K562 (cell line): ENCODE measurements at regions not wholly inside any gene's neighbourhood (a gene's known extent, or its start where the extent isn't known, plus 50 kb on each side); places are given as distances from the start of the nearest gene placed in this dataset.

ENCODE experiments used
- ATAC-seq: fragments of 200-7000 bp; cut with Tn5 transposase; 3 replicates; pipeline ENCODE4 v1.9.1; 2020; ENCODE audit warnings: moderate library complexity
- BruUV-seq: library from RNA; stranded (reverse); fragments of 400-500 nt; replicated peaks from 2 replicates; lab custom pipeline; 2021; lab: Mats Ljungman, UMichigan
- CTCF ChIA-PET: fragments of 300-600 bp; formaldehyde crosslinking; extraction: SDS; loops from one replicate; lab custom pipeline; 2021; ENCODE audit warnings: low intra/inter-chr PET ratio; lab: Yijun Ruan, JAX
- POLR2A ChIA-PET: fragments of 300-600, 350-650 bp; sonication (Branson Sonifier 250); formaldehyde crosslinking; extraction: SDS; loops from one replicate; lab custom pipeline; 2021; ENCODE audit warnings: antibody characterized with exemption, inconsistent platforms; lab: Yijun Ruan, JAX
- DNase-seq, 4 experiments: peaks; one replicate each; pipeline versions ENCODE4 v3.0.0 to v3.0.0-alpha.2; 2011 to 2018; ENCODE audit warnings: low spot score in 3 of 4, mixed read lengths in 3 of 4; ENCODE audit errors: extremely low read depth in 1 of 4
- FAIRE-seq: peaks from 2 replicates; lab custom pipeline; 2011; peaks lifted over from hg19 to GRCh38; lab: Jason Lieb, UNC
- H2AFZ ChIP-seq: 2 replicates; pipeline ENCODE4 v1.6.0; 2011; ENCODE audit warnings: low read depth, low read length, control low read depth, inconsistent platforms
- H3K27ac ChIP-seq: fragments of 200-600 bp; 3 replicates; pipeline ENCODE4 v1.8.0; 2011; ENCODE audit warnings: low read depth, mild to moderate bottlenecking, control low read depth, inconsistent platforms, low read length, moderate library complexity, mixed read lengths; ENCODE audit errors: extremely low read depth
- H3K27me3 ChIP-seq, 2 experiments: fragments of 300-600 bp in 1 of 2; 2 replicates in 1 of 2; 3 replicates in 1 of 2; pipeline versions ENCODE4 v1.6.0 to v1.8.0; 2011; ENCODE audit warnings: inconsistent platforms in 2 of 2, low read length in 2 of 2, mild to moderate bottlenecking in 1 of 2, mixed read lengths in 1 of 2, moderate library complexity in 1 of 2; ENCODE audit not compliant: control insufficient read depth in 2 of 2, insufficient read depth in 2 of 2
- H3K36me3 ChIP-seq: fragments of 300-600 bp; 3 replicates; pipeline ENCODE4 v1.8.0; 2011; ENCODE audit warnings: mild to moderate bottlenecking, low read length, inconsistent platforms; ENCODE audit not compliant: control insufficient read depth, insufficient read depth
- H3K4me1 ChIP-seq, 2 experiments: fragments of 200-600 bp in 1 of 2; replicated peaks in 1 of 2; 2 replicates in 1 of 2; 3 replicates in 1 of 2; pipeline versions ENCODE4 v1.5.1 to v1.8.0; 2011; ENCODE audit warnings: inconsistent platforms in 2 of 2, low read length in 2 of 2, mild to moderate bottlenecking in 1 of 2, mixed read lengths in 1 of 2, moderate library complexity in 1 of 2; ENCODE audit not compliant: control insufficient read depth in 2 of 2, insufficient read depth in 2 of 2
- H3K4me2 ChIP-seq: 2 replicates; pipeline ENCODE4 v1.6.1; 2011; ENCODE audit warnings: low read length, control low read depth, inconsistent platforms, mixed read lengths; ENCODE audit not compliant: insufficient read depth
- H3K4me3 ChIP-seq: fragments of 200-600 bp; sonication (generic), shearing (Covaris generic); 2 replicates; pipeline ENCODE4 v1.5.1; 2016; ENCODE audit warnings: control low read depth, inconsistent platforms
- H3K79me2 ChIP-seq: fragments of 200-600 bp; 3 replicates; pipeline ENCODE4 v1.8.0; 2011; ENCODE audit warnings: low read length, inconsistent platforms; ENCODE audit not compliant: control insufficient read depth, insufficient read depth
- H3K9ac ChIP-seq, 2 experiments: 2 replicates each; pipeline versions ENCODE4 v1.6.0 to v1.6.1; 2011; ENCODE audit warnings: low read depth in 2 of 2, low read length in 2 of 2, control low read depth in 1 of 2, inconsistent platforms in 1 of 2, mild to moderate bottlenecking in 1 of 2, mixed read lengths in 1 of 2; ENCODE audit not compliant: insufficient read depth in 1 of 2
- H3K9me1 ChIP-seq: one replicate; pipeline ENCODE4 v1.6.0; 2011; ENCODE audit warnings: inconsistent platforms, mild to moderate bottlenecking, low read length, moderate library complexity; ENCODE audit not compliant: control insufficient read depth, insufficient read depth
- H3K9me3 ChIP-seq: replicated peaks from 2 replicates; pipeline ENCODE4 v1.5.1; 2011; ENCODE audit warnings: low read depth, low read length, inconsistent platforms; ENCODE audit not compliant: control insufficient read depth, insufficient read depth
- H4K20me1 ChIP-seq: replicated peaks from 2 replicates; pipeline ENCODE4 v1.6.1; 2011; ENCODE audit warnings: low read length, inconsistent platforms, mixed read lengths; ENCODE audit not compliant: control insufficient read depth, insufficient read depth
- DEAF1 ChIP-seq: fragments of 450-650 bp; formaldehyde crosslinking; IDR thresholded peaks from 2 replicates; pipeline ENCODE4 v1.4.0; 2020; ENCODE audit warnings: mild to moderate bottlenecking, moderate library complexity
- ELF2 ChIP-seq: fragments of 250-450 bp; sonication (Bioruptor Pico); IDR thresholded peaks from 2 replicates; pipeline ENCODE4 v1.5.0; 2021; ENCODE audit warnings: mild to moderate bottlenecking
- ERF ChIP-seq: fragments of 450-650 bp; formaldehyde crosslinking; IDR thresholded peaks from 2 replicates; pipeline ENCODE4 v1.4.0; 2020; ENCODE audit warnings: mild to moderate bottlenecking, mixed read lengths
- MAZ ChIP-seq, 2 experiments: fragments of 450-650 bp in 1 of 2; sonication (generic) in 1 of 2; formaldehyde crosslinking; IDR thresholded peaks in 1 of 2; conservative IDR thresholded peaks in 1 of 2; 2 replicates each; pipeline versions ENCODE4 v1.4.0 to v1.5.0; 2020; ENCODE audit warnings: mild to moderate bottlenecking in 1 of 2, missing genetic modification reagents in 1 of 2
- SRSF9 ChIP-seq: fragments of 200-400 bp; formaldehyde crosslinking; IDR thresholded peaks from 2 replicates; pipeline ENCODE4 v1.6.1; 2017; ENCODE audit warnings: low read depth, low read length, borderline replicate concordance
- ZNF696 ChIP-seq: fragments of 250-450 bp; sonication (Bioruptor Pico); conservative IDR thresholded peaks from 2 replicates; pipeline ENCODE4 v1.4.0; 2020; ENCODE audit warnings: mild to moderate bottlenecking, moderate library complexity
- WGBS: fragments of 100-300 bp; shearing (Covaris generic); methylation state at CpG from one replicate; pipeline ENCODE4 v1.1.6; 2016; ENCODE audit warnings: low coverage, mixed read lengths; ENCODE audit not compliant: insufficient coverage; ENCODE audit errors: missing lambda C conversion rate; 5-methylcytosine and 5-hydroxymethylcytosine counted together
- in situ Hi-C: fragments of 300-500 bp; cut with MboI; formaldehyde crosslinking; loops from 4 replicates; pipeline ENCODE4 v1.15.0; 2018; ENCODE audit warnings: inconsistent platforms, mixed read lengths
- intact Hi-C: fragments of 100-400 bp; cut with micrococcal nuclease; formaldehyde crosslinking; loops from 2 replicates; pipeline ENCODE4 v1.14.2; 2022

- no peaks in the 10 kb centered on the region for H3K9me1 ChIP-seq
- no peaks in the 10 kb centered on the region for H3K36me3 ChIP-seq
- H3K79me2 ChIP-seq: no peaks in the 10 kb centered on the region
- H4K20me1 ChIP-seq: no peaks in the 10 kb centered on the region
- no peaks in the 10 kb centered on the region for H3K9me3 ChIP-seq
- ATAC-seq (no peak), DNase-seq (no peak), FAIRE-seq (no peak)
- H3K27ac ChIP-seq: no peak overlapping the region
- no peak for TF ChIP-seq ELF2 (CRISPR knock-in tag)
- TF ChIP-seq ERF (CRISPR knock-in tag): no peak
- no peak for TF ChIP-seq SRSF9
- TF ChIP-seq ZNF696 (CRISPR knock-in tag): no peak
- TF ChIP-seq MAZ (CRISPR knock-in tag; conservative IDR thresholded peaks at IDR 0.05 in 1 of 2, IDR thresholded peaks at IDR 0.05 in 1 of 2): no peak
- TF ChIP-seq DEAF1 (CRISPR knock-in tag): no peak
- POLR2A ChIA-PET: interaction anchor here (0.6 kb wide), 1 partner anchor 1105 kb away, joined by 5 read pairs; no protein-coding TSS in a partner anchor
- H3K4me1 ChIP-seq: no peaks in the 10 kb centered on the region; a peak in 1 of 5 replicates
- H3K27me3 ChIP-seq: peaks cover 0 to 10% of the 10 kb centered on the region in 2 experiments; a peak in 2 of 5 replicates
- CTCF ChIA-PET: no interaction called here
- no peak overlapping the region for H3K4me3 ChIP-seq
- intact Hi-C loops (no loop called here), in situ Hi-C loops (no loop called here)
- WGBS: 1% methylated on average over 7 of the region's 7 CpGs
- no peak overlapping the region for H3K4me2 ChIP-seq
- H3K9ac ChIP-seq: no peak overlapping the region
- H2AFZ ChIP-seq: no peak overlapping the region
- no TSS peak for BruUV-seq
Measured at GRCh38 chr16:5509336-5509735, 411.7 kb upstream of the EEF2KMT start.
